ENCODE measurements at regions not wholly inside any gene's neighbourhood (a gene's known extent, or its start where the extent isn't known, plus 50 kb on each side); places are given as distances from the start of the nearest gene placed in this dataset.

- no peak overlapping the region for H4K5ac ChIP-seq (ENCODE audit: low read depth, low read length)
- in situ Hi-C loops (cut with MboI; ENCODE audit: low sequenced_read_pairs) (no loop called here), intact Hi-C loops (cut with micrococcal nuclease) (loop anchor here (5.0 kb wide), 1 partner anchor 277 kb away; no protein-coding TSS in a partner anchor), dilution Hi-C loops (cut with HindIII; ENCODE audit: low sequenced_read_pairs, unreplicated experiment) (no loop called here)
- no peak overlapping the region for H2AK9ac ChIP-seq (replicated peaks; ENCODE audit: low read depth, low read length, poor library complexity)
- no peak overlapping the region for H2AFZ ChIP-seq (replicated peaks; ENCODE audit: low read length, poor library complexity)
- H3K27ac ChIP-seq (ENCODE audit: insufficient read depth, low read length): no peak overlapping the region
- H3K9me3 ChIP-seq (ENCODE audit: control insufficient read depth, insufficient read depth, low read length): no peaks in the 10 kb centered on the region
- no peak overlapping the region for H2BK120ac ChIP-seq (ENCODE audit: low read depth, low read length)
- ChIA-PET POLR2A (ENCODE audit: unreplicated experiment) (no interaction called here), CTCF (interaction anchor here (0.7 kb wide), 1 partner anchor 8 kb away, joined by 3 read pairs; no protein-coding TSS in a partner anchor)
- 0 out of 2 replicates have a peak, but pooled peaks cover 2% of the 10 kb centered on the region for H3K4me1 ChIP-seq (ENCODE audit: control insufficient read depth, insufficient read depth, low read length)
- H3K4me3 ChIP-seq (ENCODE audit: insufficient read depth, low read depth, low read length): no peak overlapping the region
- no peaks in the 10 kb centered on the region for H4K20me1 ChIP-seq (ENCODE audit: insufficient read depth, low read length)
- H2BK20ac ChIP-seq (ENCODE audit: low read depth, low read length): no peak overlapping the region
- no peak overlapping the region for H2BK5ac ChIP-seq (ENCODE audit: low read depth, low read length, poor library complexity, severe bottlenecking)
- H2BK15ac ChIP-seq (ENCODE audit: low read depth, low read length): no peak overlapping the region
- ATAC-seq (ENCODE audit: low read depth) (peak; percentile 66), DNase-seq (peak; percentile 57)
- no peak overlapping the region for H4K8ac ChIP-seq (ENCODE audit: low read depth in 2 of 2, low read length in 2 of 2)
- no peaks in the 10 kb centered on the region for H3K36me3 ChIP-seq (ENCODE audit: control insufficient read depth, insufficient read depth, low read length)
- H3K56ac ChIP-seq (ENCODE audit: extremely low read depth, insufficient read depth, low read length): no peak overlapping the region
- no peak overlapping the region for H2AK5ac ChIP-seq (ENCODE audit: low read depth, low read length)
- H3K9me1 ChIP-seq (ENCODE audit: insufficient read depth, low read length): peaks cover 7% of the 10 kb centered on the region; the same call in 1 of the 2 replicates
- H3K9ac ChIP-seq (ENCODE audit: low read depth, low read length): no peak overlapping the region
- no peak overlapping the region for H4K91ac ChIP-seq (ENCODE audit: insufficient read depth, low read depth, low read length)
- H3K27me3 ChIP-seq (ENCODE audit: control insufficient read depth, insufficient read depth, low read length): no peaks in the 10 kb centered on the region
- peak overlapping the region; percentile 41; the same call in 1 of the 2 replicates for H3K23ac ChIP-seq (ENCODE audit: low read depth, low read length)
- no TSS peak for BruUV-seq (replicated peaks)
- no peak overlapping the region for H3K18ac ChIP-seq (ENCODE audit: low read depth, low read length)
- no peak overlapping the region for H3K4me2 ChIP-seq (ENCODE audit: low read depth, low read length)
- no peak overlapping the region for H3K14ac ChIP-seq (replicated peaks; ENCODE audit: low read depth, low read length)
- TF ChIP-seq RFX5 (IDR thresholded peaks at IDR 0.05; ENCODE audit: low read depth, low read length): no peak
- TF ChIP-seq NFE2L2 (IDR thresholded peaks at IDR 0.05; ENCODE audit: low read depth, low read length): no peak
- no peak for TF ChIP-seq RCOR1 (IDR thresholded peaks at IDR 0.05; ENCODE audit: insufficient replicate concordance, low read length)
- TF ChIP-seq CHD1 (IDR thresholded peaks at IDR 0.05; ENCODE audit: low read depth, low read length): no peak
- no peak for TF ChIP-seq RAD21 (IDR thresholded peaks at IDR 0.05; ENCODE audit: low read length)
- 40% methylated on average over 1 of the region's 3 CpGs; no CpG with 5 or more reads in 1 of the 2 experiments for WGBS, 2 experiments (ENCODE audit: extremely low coverage in 2 of 2, insufficient read length in 1 of 2)
- H3K4ac ChIP-seq (ENCODE audit: low read depth, low read length): no peak overlapping the region
- no peaks in the 10 kb centered on the region for H3K79me1 ChIP-seq (ENCODE audit: low read depth in 1 of 2, low read length in 2 of 2)
Measured at GRCh38 chr12:24285448-24285847, 336.0 kb upstream of the SOX5 start.

All from IMR-90 (cell line).